Frontal cortex (tissue), 3 donors: ENCODE measurements at regions not wholly inside any gene's neighbourhood (a gene's known extent, or its start where the extent isn't known, plus 50 kb on each side); places are given as distances from the start of the nearest gene placed in this dataset.
"Not testable (repeated sequence)": the region's sequence is repeated elsewhere in the genome, so short reads cannot be mapped to it uniquely, and the experiment has no call there.

Source experiments
- DNase-seq, 2 donors: peaks; one replicate each; pipeline ENCODE4 v3.0.0; 2012; ENCODE audit warnings: low spot score in 2 of 2
- FAIRE-seq: peaks from 2 replicates; lab custom pipeline; 2012; peaks lifted over from hg19 to GRCh38; lab: Jason Lieb, UNC
- donor health status: control.
- donor health status: control.
- donor health status: control.

- DNase-seq (no peak), FAIRE-seq (no peak)
Measured at GRCh38 chr14:105865904-105866840, 339.8 kb downstream of the TMEM121 start.

DNA sequence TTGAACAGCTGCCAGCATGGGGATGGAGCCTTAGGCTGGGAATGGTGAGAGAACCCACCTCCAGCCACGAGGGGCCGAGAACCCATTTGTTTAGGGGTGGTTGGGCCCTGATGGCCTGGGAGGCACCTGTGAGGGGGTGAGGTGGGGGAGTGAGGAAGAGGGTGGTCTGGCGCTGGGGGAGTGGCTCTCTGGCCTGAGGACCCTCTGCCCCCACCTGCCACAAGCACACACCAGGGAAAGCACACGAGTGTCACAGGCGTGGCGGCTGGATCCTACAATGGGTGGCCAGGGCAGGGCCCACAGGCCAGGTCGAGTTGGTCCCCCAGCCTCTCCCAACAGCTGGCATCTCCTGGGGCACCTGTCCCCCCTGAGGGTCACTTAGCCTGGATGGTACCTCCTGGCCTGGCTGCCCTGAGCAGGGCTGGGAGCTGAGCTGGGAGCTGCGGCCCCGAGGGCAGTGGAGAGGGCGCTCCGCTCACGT, 340.5 kb downstream of the TMEM121 start:
- DNase-seq (no peak), FAIRE-seq (no peak)

- DNase-seq (no peak), FAIRE-seq (no peak)
Measured at GRCh38 chr14:105867961-105868599, 341.7 kb downstream of the TMEM121 start.

- no peak for FAIRE-seq
Measured at GRCh38 chr14:105871590-105871989, 345.2 kb downstream of the TMEM121 start.

GRCh38 chr14:105873870-105874512, 347.6 kb downstream of the TMEM121 start:
- DNase-seq (no peak), FAIRE-seq (no peak)

More at GRCh38 chr14:105871590-105871989, 345.2 kb downstream of the TMEM121 start:
- DNase-seq, result no peak

- no peak for FAIRE-seq
- no peak for DNase-seq
Measured at GRCh38 chr14:105876158-105876557, 349.8 kb downstream of the TMEM121 start.

DNA sequence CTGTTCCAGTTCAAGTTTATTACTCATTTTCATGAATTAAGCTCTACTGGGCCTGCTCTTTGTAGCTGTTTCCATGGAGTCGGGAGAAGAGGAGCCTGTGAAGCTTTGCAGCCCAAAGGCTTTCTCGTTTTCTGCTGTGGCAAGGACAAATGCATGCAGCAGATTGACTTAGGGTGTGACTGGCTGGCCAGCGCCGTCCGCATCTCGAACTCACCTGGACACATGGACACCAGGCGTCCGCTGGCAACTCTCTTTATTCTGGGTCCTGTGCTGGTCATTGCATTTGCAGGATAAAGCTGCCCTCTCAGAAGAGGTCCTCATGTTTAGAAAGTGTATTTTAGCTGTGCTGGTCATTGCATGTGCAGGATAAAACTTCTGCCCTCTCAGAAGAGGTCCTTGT, 350.4 kb downstream of the TMEM121 start:
- no peak for FAIRE-seq
- DNase-seq, result no peak

DNA sequence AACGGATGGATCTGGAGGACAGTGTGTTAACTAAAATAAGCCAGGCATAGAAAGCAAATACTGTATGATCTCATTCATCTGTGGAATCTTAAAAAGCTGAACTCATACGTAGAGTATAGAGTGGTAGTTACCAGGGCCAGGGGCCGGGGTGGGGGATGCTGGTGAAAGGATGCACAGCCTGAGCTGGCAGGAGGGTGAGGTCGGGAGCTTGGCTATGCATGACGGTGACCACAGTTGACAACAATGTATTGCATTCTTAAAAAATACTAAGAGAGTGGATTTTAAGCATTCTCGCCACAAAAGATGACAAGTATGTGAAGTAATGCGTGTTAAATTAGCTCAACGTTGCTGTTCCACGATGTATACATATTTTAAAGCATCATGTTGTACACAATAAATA, 351.3 kb downstream of the TMEM121 start:
- no peak for DNase-seq

GRCh38 chr14:105878125-105878524, 351.7 kb downstream of the TMEM121 start:
- no peak for FAIRE-seq
- no peak for DNase-seq

More for the DNA sequence above, 351.3 kb downstream of the TMEM121 start:
- FAIRE-seq, result no peak

DNA sequence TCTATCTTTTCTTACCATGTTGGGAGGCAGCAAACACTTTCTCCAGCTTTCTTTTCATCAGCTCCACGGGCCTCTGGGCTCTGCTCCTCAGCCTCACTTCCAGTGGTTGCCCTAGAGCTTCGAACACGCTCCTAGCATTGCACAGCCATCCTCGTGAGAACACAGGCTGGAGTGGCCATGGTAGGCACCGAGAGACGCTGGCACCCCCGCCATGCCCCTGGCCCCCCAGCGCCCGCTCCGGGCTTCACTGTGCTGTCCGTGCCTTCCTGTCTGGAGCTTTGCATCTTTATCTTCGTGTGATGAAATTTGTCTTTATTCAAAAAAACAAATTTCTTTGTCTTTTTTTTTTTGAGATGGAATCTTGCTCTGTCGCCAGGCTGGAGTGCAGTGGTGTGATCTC, 352.2 kb downstream of the TMEM121 start:
- DNase-seq (no peak), FAIRE-seq (no peak)

DNA sequence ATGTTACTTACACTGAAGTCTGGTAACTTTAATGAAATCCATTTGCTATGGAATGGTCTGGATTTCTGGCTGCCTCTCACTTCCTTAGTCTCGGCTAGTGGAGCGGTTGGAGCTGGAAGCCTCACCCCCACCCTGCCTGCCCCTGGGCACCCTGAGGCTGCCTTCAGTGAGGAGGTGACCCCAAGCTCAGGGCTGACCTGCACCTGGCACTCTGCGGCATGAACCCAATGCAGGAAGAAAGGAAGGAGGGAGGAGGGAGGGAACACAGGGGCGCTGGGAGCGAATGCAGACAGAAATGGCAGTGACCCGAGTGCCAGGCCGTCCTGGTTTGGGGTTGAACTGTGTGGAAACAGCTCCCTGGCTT, 353.1 kb downstream of the TMEM121 start:
- DNase-seq (no peak), FAIRE-seq (no peak)

GRCh38 chr14:105879867-105880561, 353.6 kb downstream of the TMEM121 start:
- DNase-seq, result no peak

GRCh38 chr14:105880616-105881015, 354.2 kb downstream of the TMEM121 start:
- DNase-seq, result no peak
- no peak for FAIRE-seq

More at GRCh38 chr14:105879867-105880561, 353.6 kb downstream of the TMEM121 start:
- no peak for FAIRE-seq

DNA sequence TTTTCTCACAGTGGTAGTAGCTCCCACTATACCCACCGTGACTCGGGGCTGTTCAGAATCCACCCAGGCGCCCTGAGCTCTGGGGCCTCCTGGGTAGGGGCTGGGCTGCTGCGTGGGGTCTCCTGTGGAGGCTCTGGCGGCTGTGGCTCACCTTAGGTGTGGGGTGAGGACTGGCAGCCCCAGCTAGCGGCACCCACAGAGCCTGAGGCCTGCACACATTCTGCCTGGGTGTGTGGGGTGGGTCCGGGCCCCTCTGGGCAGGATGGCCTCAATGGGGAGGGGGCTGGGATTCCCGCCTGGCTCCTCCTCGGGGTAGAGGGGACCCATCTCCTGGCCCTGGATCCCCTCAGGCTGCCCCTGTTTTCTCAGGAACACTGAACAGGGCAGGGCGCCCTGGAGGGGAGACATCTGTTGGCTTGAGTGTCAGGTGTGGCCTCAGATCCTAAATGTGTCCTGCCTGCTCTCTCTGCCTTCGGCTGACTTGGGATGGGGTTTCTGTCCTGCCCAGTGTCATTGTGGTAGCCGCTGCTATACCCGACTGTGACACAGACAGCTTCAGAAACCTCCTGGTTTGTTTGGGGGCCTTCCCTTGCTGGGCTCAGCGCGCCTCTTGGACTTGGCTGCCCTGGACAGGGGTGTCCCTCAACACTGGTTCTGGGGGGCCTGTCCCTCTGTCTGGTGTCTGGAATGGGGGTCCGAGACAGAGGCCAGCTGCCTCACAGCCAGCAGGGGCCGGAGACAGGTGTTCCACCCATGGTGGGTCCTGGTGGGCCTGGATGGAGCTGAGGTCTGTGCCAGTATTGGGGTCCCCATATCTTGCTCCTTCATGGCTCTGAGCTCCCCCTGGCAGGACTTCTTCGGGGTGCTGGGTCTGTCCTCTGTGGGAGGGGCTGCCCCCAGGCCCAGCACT, 354.9 kb downstream of the TMEM121 start:
- FAIRE-seq, result no peak

DNA sequence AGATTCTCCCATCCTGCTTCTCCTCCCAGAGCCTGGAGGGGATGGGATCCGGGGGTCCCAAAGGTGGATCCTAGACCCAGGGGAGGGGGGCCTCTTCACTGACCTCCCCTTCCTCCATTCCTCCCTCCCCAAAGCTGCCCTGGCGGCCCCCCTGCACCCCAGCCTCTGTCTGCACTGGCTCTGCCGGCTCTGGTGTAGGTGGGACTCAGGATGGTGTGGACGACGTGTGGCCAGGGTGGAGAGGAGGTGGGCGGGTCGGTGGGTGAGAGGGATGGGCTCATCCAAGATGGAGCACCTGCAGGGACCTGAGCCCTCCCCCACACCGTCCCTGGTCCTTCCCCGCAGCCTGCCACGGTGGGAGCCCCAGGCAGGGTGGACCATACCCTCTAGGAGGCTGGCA, 355.6 kb downstream of the TMEM121 start:
- DNase-seq, FAIRE-seq: not testable (repeated sequence)

More for the DNA sequence above, 354.9 kb downstream of the TMEM121 start:
- DNase-seq, result no peak

- FAIRE-seq (no peak), DNase-seq (no peak)
Measured at GRCh38 chr14:105882626-105883025, 356.2 kb downstream of the TMEM121 start.

DNA sequence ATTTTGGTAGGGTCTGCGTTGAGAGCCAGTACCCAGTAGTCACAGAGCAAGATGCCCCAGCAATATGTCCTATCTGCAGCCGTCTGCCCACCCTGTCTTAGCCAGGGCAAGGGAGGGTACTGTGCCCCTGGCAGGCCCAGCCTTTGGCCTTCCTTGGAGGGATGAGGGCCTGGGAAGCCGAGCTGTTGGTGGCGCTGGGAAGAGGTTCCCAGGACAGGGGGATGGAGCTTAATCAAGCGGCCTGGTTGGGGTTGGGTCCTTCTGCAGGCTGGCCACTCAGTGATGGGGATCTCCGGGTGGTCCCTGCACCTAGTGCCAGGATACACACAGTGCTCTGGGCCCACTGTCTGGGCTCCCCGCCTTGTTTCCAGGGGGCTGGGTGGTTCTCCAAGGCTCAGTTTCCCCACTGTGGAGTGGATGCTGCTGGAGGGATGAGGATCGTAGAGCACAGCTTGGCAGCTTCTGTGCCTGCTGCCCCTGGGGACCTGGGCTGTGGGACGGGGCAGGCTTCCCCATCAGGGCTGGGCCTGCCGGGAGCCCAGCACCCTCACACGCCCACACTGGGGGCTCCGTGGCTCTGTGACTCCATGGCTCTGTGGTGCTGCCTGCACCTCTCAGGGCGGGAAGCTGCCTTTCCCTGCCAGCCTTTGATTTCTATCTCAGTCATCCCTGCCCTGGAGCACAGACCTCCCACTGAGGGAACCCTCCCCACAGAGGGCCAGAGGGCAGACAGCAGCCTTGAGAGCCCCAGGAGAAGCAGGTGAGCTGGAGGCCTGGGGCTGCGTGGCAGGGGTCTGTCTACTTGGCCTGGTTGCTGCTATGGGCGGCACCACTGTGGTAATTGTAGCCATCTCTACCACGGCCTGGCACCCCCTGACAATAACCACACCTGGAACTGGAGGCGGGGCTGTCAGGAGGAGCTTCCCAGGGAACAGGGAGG, 357.0 kb downstream of the TMEM121 start:
- FAIRE-seq (no peak), DNase-seq (no peak)
